C1 segment of cervical spinal cord (tissue), 14 donors: ENCODE measurements at regions not wholly inside any gene's neighbourhood (a gene's known extent, or its start where the extent isn't known, plus 50 kb on each side); places are given as distances from the start of the nearest gene placed in this dataset.
"Not testable (repeated sequence)": the region's sequence is repeated elsewhere in the genome, so short reads cannot be mapped to it uniquely, and the experiment has no call there.

Experiments used
- DNase-seq, 14 donors: peaks; one replicate each; lab custom pipeline; 2025; lab: John Stamatoyannopoulos, UW

- no peak for DNase-seq
These were observed 1787.0 kb upstream of the PIK3C3 start for GRCh38 chr18:40168026-40168425.

DNA sequence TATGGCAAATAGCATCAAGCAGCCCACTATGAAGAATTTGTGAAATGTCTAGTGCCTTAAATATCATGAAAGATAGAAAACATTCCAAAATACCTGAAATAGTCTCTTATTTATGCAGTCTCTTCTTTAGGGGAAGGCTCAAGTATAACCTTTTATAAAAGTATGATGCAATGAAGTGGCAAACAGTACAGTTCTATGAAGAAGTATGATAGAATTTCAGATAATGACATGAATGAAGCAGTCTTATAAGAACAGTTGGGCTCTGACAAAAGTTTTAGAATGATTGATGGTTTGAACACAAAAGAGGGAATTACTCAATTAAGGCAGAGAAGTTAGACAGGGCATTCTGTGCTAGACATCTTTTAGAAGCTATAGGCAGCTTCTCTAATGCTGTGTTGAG, 1791.8 kb upstream of the PIK3C3 start:
- no peak for DNase-seq

- no peak for DNase-seq
These were observed 1794.7 kb upstream of the PIK3C3 start for GRCh38 chr18:40160361-40160760.

DNA sequence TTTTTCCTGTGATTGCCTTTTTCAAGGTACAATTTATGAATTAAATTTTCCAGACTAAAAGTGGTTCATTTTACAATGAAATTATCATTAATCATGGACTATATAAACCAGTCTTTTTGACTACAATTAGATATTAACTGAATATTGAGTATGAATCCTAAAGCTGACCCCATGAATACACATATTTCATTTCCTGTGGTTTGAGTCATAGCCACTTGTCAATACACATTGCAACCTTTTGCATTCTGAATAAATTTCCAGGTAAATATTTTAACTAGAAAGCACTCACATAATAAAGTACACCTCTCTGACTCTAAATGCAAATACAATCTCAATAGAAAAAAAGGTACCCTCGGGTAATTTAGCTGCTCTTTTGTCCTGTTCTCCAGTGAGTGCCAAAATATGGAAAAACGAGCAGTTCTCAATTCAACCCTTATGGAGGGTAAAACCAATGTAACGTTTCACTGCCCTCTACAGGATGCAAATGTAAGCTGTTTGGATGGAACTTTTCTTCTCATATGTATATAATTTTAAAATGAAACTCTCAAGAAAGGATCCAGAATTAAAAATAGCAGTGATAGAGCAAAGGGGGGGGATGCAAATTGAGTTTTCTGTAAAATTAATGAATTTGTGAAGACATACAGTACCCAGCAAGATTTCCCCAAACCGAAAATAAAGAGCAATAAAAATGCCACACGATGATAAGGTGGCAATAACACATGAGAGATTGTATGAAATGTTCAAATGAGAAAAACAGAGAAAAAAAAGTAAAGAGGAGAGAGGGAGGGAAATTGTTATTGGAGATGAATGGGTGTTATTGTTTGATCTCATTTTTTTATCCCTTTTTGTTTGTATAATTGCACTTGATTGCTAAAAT, 1795.7 kb upstream of the PIK3C3 start:
- peak in 1 of 14 donors; percentile 26 for DNase-seq

- no peak for DNase-seq
These were observed 1797.9 kb upstream of the PIK3C3 start for GRCh38 chr18:40157120-40157519.

DNA sequence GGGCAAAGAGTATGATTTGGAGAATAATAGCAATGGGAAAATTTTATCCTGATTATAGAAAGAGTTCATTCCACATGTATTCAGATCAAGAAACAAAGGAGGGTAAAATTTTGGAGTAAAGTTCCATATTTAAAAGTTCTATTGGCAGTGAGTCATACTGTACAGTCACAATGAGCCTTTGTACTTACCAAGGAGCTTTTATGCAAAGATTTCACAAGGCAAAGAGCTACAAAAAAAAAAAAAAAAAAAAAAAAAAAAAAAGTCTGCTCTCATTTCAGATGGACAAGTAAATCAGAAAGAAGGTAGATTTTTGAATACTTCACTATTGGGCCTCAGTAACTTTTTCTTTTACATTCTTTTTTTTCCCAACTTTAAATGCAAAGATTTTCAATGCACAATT, 1802.2 kb upstream of the PIK3C3 start:
- DNase-seq, result no peak

GRCh38 chr18:40148960-40149359, 1806.1 kb upstream of the PIK3C3 start:
- no peak for DNase-seq

DNA sequence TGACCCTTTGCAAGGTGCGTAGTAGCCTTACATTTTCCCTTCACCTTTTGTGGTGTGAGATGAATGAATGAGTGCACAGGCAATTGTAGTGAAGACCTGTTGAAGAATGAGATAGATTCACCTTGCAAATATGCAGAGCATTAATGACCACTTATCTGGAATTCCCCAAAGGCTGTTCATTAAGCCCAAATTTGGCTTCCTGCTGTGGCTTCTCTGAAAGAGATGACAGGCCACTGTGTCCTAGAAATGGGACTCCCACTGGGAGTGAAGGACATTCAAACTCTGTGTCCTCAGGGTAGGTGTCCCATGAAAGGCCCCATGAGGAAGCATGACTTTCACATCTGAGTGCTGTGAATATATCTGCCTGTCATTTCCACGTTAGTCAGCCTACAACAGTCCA, 1821.8 kb upstream of the PIK3C3 start:
- DNase-seq, result no peak

DNA sequence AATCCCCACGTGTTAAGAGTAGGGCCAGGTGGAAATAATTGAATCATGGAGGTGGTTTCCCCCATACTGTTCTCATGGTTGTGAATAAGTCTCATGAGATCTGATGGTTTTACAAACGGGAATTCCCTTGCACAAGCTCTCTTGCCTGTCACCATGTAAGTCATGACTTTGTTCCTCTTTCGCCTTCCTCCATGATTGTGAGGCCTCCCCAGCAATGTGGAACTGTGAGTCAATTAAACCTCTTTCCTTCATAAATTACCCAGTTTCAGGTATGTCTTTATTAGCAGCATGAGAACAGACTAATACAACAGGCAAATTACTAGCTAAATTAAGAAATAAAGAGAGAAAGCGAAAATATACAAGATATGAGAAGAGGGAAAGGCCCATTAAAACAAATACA, 1822.6 kb upstream of the PIK3C3 start:
- DNase-seq, result not testable (repeated sequence)

- DNase-seq, result no peak
These were observed 1830.9 kb upstream of the PIK3C3 start for GRCh38 chr18:40124107-40124506.

DNA sequence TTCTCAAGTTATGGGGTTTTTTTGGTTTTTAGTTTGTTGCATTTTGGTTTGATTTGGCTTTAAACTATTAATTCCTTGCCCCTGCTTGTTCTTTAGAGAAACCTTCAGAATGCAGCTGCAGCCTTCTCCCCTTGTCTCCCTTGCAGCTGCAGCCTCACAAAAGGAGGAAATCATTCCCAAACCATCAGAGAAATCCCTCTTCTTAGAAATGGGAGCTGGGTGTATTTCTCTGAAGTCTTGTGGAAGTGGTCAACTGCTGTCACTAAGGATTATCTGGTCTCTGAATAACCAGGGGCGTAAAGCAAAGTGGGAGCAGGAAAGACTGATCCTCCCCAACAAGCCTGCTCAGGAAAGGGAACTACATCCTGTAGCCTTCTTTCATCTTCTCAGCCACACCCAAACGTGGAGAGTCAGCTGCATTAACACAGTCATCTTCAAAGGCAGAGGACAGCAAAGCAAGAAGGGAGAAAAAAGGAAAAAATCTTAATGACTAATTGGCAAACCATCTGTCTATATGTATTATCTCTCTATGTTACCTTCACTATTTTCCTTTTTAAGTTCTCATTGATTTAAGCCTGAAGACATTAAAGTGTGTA, 1834.1 kb upstream of the PIK3C3 start:
- DNase-seq, result no peak

- DNase-seq, result no peak
These were observed 1834.7 kb upstream of the PIK3C3 start for GRCh38 chr18:40120356-40120755.

- DNase-seq, result not testable (repeated sequence)
These were observed 1835.5 kb upstream of the PIK3C3 start for GRCh38 chr18:40119581-40119980.

DNA sequence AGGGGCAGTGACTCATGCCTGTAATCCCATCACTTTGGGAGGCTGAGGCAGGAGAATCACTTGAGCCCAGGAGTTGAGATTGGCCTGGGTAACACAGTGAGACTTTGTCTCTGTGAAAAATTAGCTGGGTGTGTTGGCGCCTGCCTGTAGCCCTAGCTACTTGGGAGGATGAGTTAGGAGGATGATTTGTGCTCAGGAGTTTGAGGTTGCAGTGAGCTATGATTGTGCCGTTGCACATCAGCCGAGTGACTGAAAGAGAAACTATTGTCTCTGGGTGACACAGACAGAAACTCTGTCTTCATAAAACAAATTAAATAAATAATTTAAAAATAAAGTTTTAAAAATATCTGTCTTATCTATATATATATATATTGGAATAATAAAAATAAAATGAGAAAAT, 1844.6 kb upstream of the PIK3C3 start:
- DNase-seq, result no peak

- DNase-seq, result no peak
These were observed 1845.6 kb upstream of the PIK3C3 start for GRCh38 chr18:40109252-40110049.

- DNase-seq, result no peak
These were observed 1846.4 kb upstream of the PIK3C3 start for GRCh38 chr18:40108596-40108995.

- no peak for DNase-seq
These were observed 1852.1 kb upstream of the PIK3C3 start for GRCh38 chr18:40102903-40103302.

- no peak for DNase-seq
These were observed 1855.4 kb upstream of the PIK3C3 start for GRCh38 chr18:40099641-40100040.

DNA sequence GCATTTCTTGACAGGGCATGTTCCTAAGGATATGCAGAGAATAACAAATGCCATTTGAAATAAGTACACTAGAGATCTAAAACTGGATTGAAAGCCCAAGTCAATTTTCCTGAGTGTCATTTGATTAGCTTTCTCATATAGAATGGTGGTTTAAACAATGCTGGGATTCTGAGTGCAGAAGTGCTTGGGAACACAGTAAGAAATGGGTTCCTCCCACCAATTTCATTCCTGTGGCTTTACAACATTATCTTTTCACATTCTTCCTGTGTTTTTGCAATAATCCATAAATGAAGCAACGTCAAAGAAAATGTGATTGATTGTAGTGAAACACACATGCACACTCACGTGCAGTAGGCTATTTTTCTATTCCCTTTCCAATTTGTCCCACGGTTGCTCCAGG, 1858.4 kb upstream of the PIK3C3 start:
- no peak for DNase-seq

- no peak for DNase-seq
These were observed 1860.6 kb upstream of the PIK3C3 start for GRCh38 chr18:40094441-40094840.

DNA sequence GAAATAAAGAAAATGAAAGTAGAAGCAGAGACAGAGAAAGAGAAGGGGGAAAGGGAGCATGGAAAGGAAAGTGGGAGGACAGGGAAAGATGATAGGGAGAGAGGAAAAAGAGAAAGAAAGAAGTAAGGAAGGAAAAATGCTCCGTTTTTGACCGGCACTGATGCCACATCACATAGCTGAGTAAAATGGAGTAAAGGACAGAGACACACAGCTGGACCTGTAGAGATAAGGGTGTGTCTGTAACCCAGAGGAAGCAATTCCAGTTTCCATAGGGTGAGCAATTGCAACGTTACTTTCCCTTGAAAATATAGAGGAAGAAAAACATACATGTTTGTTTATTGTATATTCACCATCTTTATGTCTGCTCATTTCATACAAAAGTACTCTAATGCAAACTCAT, 1866.9 kb upstream of the PIK3C3 start:
- DNase-seq, result no peak

- DNase-seq, result no peak
These were observed 1875.2 kb upstream of the PIK3C3 start for GRCh38 chr18:40079786-40080185.
